ENCODE measurements at regions not wholly inside any gene's neighbourhood (a gene's known extent, or its start where the extent isn't known, plus 50 kb on each side); places are given as distances from the start of the nearest gene placed in this dataset.

GRCh38 chr5:8719796-8720195 lies 826.1 kb downstream of the SEMA5A start:
- no peak overlapping the region for H3K27ac Mint-ChIP-seq
- no peaks in the 10 kb centered on the region for H3K27me3 Mint-ChIP-seq (ENCODE audit: insufficient read depth)
- no peaks in the 10 kb centered on the region for H3K36me3 Mint-ChIP-seq (ENCODE audit: low read depth)
- H3K4me1 Mint-ChIP-seq (ENCODE audit: low read depth) = no peaks in the 10 kb centered on the region
- H3K4me3 Mint-ChIP-seq = no peak overlapping the region
- no peaks in the 10 kb centered on the region for H3K9me3 Mint-ChIP-seq
- DNase-seq = no peak
- TF ChIP-seq CTCF (IDR thresholded peaks at IDR 0.05) = no peak

GRCh38 chr5:8720506-8720905 lies 825.4 kb downstream of the SEMA5A start:
- Mint-ChIP-seq H3K27me3 (ENCODE audit: insufficient read depth) (no peaks in the 10 kb centered on the region), H3K4me1 (ENCODE audit: low read depth) (no peaks in the 10 kb centered on the region), H3K36me3 (ENCODE audit: low read depth) (no peaks in the 10 kb centered on the region), H3K4me3 (no peak overlapping the region), H3K9me3 (no peaks in the 10 kb centered on the region), H3K27ac (no peak overlapping the region)
- no peak for DNase-seq
- TF ChIP-seq CTCF (IDR thresholded peaks at IDR 0.05) = no peak

GRCh38 chr5:8721536-8721935 lies 824.3 kb downstream of the SEMA5A start:
- no peaks in the 10 kb centered on the region for H3K27me3 Mint-ChIP-seq (ENCODE audit: insufficient read depth)
- H3K4me3 Mint-ChIP-seq = no peak overlapping the region
- no peak for DNase-seq
- no peak overlapping the region for H3K27ac Mint-ChIP-seq
- H3K4me1 Mint-ChIP-seq (ENCODE audit: low read depth) = no peaks in the 10 kb centered on the region
- no peak for TF ChIP-seq CTCF (IDR thresholded peaks at IDR 0.05)
- H3K36me3 Mint-ChIP-seq (ENCODE audit: low read depth) = no peaks in the 10 kb centered on the region
- no peaks in the 10 kb centered on the region for H3K9me3 Mint-ChIP-seq

- TF ChIP-seq CTCF (IDR thresholded peaks at IDR 0.05) = no peak
- Mint-ChIP-seq H3K27ac (no peak overlapping the region), H3K27me3 (ENCODE audit: insufficient read depth) (no peaks in the 10 kb centered on the region), H3K36me3 (ENCODE audit: low read depth) (peaks cover 6% of the 10 kb centered on the region), H3K4me1 (ENCODE audit: low read depth) (peaks cover 34% of the 10 kb centered on the region), H3K4me3 (no peak overlapping the region), H3K9me3 (no peaks in the 10 kb centered on the region; the same call in 1 of the 2 replicates)
- no peak for DNase-seq
Measured at GRCh38 chr5:8726383-8727036, 819.4 kb downstream of the SEMA5A start.

DNA sequence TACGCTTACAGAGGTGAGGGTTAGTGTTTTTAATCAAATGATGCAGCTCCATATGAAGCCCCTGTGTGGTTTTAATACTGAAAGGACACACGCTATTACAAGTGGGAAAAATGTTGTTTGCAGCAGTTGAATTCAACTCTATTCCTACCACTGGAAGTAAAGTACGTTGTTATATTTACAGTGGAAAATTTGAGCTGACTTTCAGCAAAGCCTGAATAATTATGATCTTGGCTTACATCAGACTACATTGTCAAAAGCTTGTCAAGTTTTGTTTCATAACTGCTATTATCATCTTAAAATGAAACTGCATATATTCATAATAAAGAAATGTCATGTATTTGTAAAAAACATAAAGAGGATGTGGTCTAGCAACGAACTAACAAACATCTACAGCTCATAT lies 818.5 kb downstream of the SEMA5A start:
- H3K36me3 Mint-ChIP-seq (ENCODE audit: low read depth) = peaks cover 6% of the 10 kb centered on the region
- no peak overlapping the region; the same call in 1 of the 2 replicates for H3K27ac Mint-ChIP-seq
- H3K4me1 Mint-ChIP-seq (ENCODE audit: low read depth) = peaks cover 34% of the 10 kb centered on the region
- H3K27me3 Mint-ChIP-seq (ENCODE audit: insufficient read depth) = peaks cover 2% of the 10 kb centered on the region; the same call in 1 of the 2 replicates
- peaks cover 7% of the 10 kb centered on the region; the same call in 1 of the 2 replicates for H3K9me3 Mint-ChIP-seq
- no peak overlapping the region for H3K4me3 Mint-ChIP-seq
- no peak for DNase-seq
- no peak for TF ChIP-seq CTCF (IDR thresholded peaks at IDR 0.05)
